ENCODE measurements at regions not wholly inside any gene's neighbourhood (a gene's known extent, or its start where the extent isn't known, plus 50 kb on each side); places are given as distances from the start of the nearest gene placed in this dataset.

GRCh38 chrX:20906571-20906970 is 467.6 kb upstream of the CNKSR2 start:
- no peaks in the 10 kb centered on the region for H3K36me3 Mint-ChIP-seq (ENCODE audit: low read depth)
- DNase-seq, result no peak
- no peaks in the 10 kb centered on the region for H3K4me1 Mint-ChIP-seq
- H3K27ac ChIP-seq (ENCODE audit: low read depth, low read length), result no peak overlapping the region
- TF ChIP-seq, protein P1, sequence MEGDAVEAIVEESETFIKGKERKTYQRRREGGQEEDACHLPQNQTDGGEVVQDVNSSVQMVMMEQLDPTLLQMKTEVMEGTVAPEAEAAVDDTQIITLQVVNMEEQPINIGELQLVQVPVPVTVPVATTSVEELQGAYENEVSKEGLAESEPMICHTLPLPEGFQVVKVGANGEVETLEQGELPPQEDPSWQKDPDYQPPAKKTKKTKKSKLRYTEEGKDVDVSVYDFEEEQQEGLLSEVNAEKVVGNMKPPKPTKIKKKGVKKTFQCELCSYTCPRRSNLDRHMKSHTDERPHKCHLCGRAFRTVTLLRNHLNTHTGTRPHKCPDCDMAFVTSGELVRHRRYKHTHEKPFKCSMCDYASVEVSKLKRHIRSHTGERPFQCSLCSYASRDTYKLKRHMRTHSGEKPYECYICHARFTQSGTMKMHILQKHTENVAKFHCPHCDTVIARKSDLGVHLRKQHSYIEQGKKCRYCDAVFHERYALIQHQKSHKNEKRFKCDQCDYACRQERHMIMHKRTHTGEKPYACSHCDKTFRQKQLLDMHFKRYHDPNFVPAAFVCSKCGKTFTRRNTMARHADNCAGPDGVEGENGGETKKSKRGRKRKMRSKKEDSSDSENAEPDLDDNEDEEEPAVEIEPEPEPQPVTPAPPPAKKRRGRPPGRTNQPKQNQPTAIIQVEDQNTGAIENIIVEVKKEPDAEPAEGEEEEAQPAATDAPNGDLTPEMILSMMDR (conservative IDR thresholded peaks at IDR 0.05), result no peak
- H3K27me3 ChIP-seq (ENCODE audit: control insufficient read depth, insufficient read depth, low read length, poor library complexity, severe bottlenecking), result no peaks in the 10 kb centered on the region
- no peaks in the 10 kb centered on the region for H3K4me1 ChIP-seq (ENCODE audit: control insufficient read depth, insufficient read depth, low read length)
- H3K4me3 ChIP-seq (ENCODE audit: low read length), result no peak overlapping the region
- H3K27me3 Mint-ChIP-seq (ENCODE audit: insufficient read depth), result no peaks in the 10 kb centered on the region
- no peak overlapping the region for H3K9ac ChIP-seq (ENCODE audit: extremely low read depth, low read length, poor library complexity, severe bottlenecking)
- no peak overlapping the region for H3K4me3 Mint-ChIP-seq
- no peaks in the 10 kb centered on the region for H3K36me3 ChIP-seq (ENCODE audit: control insufficient read depth, insufficient read depth, low read length)
- H3K9me3 ChIP-seq (ENCODE audit: control insufficient read depth, low read length), result no peaks in the 10 kb centered on the region
- no peak overlapping the region for H3K27ac Mint-ChIP-seq
- H3K9me3 Mint-ChIP-seq, result peaks cover 2% of the 10 kb centered on the region

GRCh38 chrX:20884565-20884964 is 489.7 kb upstream of the CNKSR2 start:
- H3K4me3 Mint-ChIP-seq, result no peak overlapping the region
- WGBS, 2 experiments (ENCODE audit: insufficient coverage in 1 of 2, insufficient read length in 1 of 2), result 82% methylated on average over 3 of the region's 3 CpGs; no CpG with 5 or more reads in 1 of the 2 experiments
- peaks cover 17% of the 10 kb centered on the region for H3K9me3 Mint-ChIP-seq
- no peaks in the 10 kb centered on the region for H3K27me3 Mint-ChIP-seq (ENCODE audit: insufficient read depth)
- H3K4me1 Mint-ChIP-seq, result no peaks in the 10 kb centered on the region
- DNase-seq, result no peak
- no peaks in the 10 kb centered on the region for H3K9me3 ChIP-seq (ENCODE audit: control insufficient read depth, low read length)
- TF ChIP-seq, protein P1 (conservative IDR thresholded peaks at IDR 0.05), result no peak
- H3K9ac ChIP-seq (ENCODE audit: extremely low read depth, low read length, poor library complexity, severe bottlenecking), result no peak overlapping the region
- no peaks in the 10 kb centered on the region for H3K36me3 ChIP-seq (ENCODE audit: control insufficient read depth, insufficient read depth, low read length)
- no peak overlapping the region for H3K27ac Mint-ChIP-seq
- H3K4me1 ChIP-seq (ENCODE audit: control insufficient read depth, insufficient read depth, low read length), result no peaks in the 10 kb centered on the region
- no peak overlapping the region for H3K27ac ChIP-seq (ENCODE audit: low read depth, low read length)
- H3K27me3 ChIP-seq (ENCODE audit: control insufficient read depth, insufficient read depth, low read length, poor library complexity, severe bottlenecking), result no peaks in the 10 kb centered on the region
- H3K4me3 ChIP-seq (ENCODE audit: low read length), result no peak overlapping the region
- H3K36me3 Mint-ChIP-seq (ENCODE audit: low read depth), result no peaks in the 10 kb centered on the region

GRCh38 chrX:20863649-20864048 is 510.6 kb upstream of the CNKSR2 start:
- H3K27me3 ChIP-seq (ENCODE audit: control insufficient read depth, insufficient read depth, low read length, poor library complexity, severe bottlenecking), result no peaks in the 10 kb centered on the region
- H3K36me3 ChIP-seq (ENCODE audit: control insufficient read depth, insufficient read depth, low read length), result no peaks in the 10 kb centered on the region
- H3K36me3 Mint-ChIP-seq (ENCODE audit: low read depth), result peaks cover 13% of the 10 kb centered on the region
- no peak overlapping the region for H3K9ac ChIP-seq (ENCODE audit: extremely low read depth, low read length, poor library complexity, severe bottlenecking)
- H3K27ac ChIP-seq (ENCODE audit: low read depth, low read length), result no peak overlapping the region
- no peak overlapping the region for H3K4me3 Mint-ChIP-seq
- no peaks in the 10 kb centered on the region for H3K4me1 Mint-ChIP-seq
- no peak overlapping the region for H3K4me3 ChIP-seq (ENCODE audit: low read length)
- DNase-seq, result no peak
- H3K27ac Mint-ChIP-seq, result no peak overlapping the region
- no peaks in the 10 kb centered on the region for H3K27me3 Mint-ChIP-seq (ENCODE audit: insufficient read depth)
- H3K9me3 ChIP-seq (ENCODE audit: control insufficient read depth, low read length), result peaks cover 9% of the 10 kb centered on the region
- no peaks in the 10 kb centered on the region for H3K4me1 ChIP-seq (ENCODE audit: control insufficient read depth, insufficient read depth, low read length)
- H3K9me3 Mint-ChIP-seq, result peaks cover 46% of the 10 kb centered on the region
- TF ChIP-seq, protein P1 (conservative IDR thresholded peaks at IDR 0.05), result no peak
